SH-SY5Y (cell line): ENCODE measurements at regions not wholly inside any gene's neighbourhood (a gene's known extent, or its start where the extent isn't known, plus 50 kb on each side); places are given as distances from the start of the nearest gene placed in this dataset.

ENCODE experiments used
- GATA2 ChIP-seq: IDR thresholded peaks from 2 replicates; pipeline ENCODE4 v1.6.1; 2011; ENCODE audit warnings: mild to moderate bottlenecking, low read depth, low read length
- GATA3 ChIP-seq: IDR thresholded peaks from 2 replicates; pipeline ENCODE4 v1.6.1; 2011; ENCODE audit warnings: low read depth, mild to moderate bottlenecking, low read length, moderate library complexity

DNA sequence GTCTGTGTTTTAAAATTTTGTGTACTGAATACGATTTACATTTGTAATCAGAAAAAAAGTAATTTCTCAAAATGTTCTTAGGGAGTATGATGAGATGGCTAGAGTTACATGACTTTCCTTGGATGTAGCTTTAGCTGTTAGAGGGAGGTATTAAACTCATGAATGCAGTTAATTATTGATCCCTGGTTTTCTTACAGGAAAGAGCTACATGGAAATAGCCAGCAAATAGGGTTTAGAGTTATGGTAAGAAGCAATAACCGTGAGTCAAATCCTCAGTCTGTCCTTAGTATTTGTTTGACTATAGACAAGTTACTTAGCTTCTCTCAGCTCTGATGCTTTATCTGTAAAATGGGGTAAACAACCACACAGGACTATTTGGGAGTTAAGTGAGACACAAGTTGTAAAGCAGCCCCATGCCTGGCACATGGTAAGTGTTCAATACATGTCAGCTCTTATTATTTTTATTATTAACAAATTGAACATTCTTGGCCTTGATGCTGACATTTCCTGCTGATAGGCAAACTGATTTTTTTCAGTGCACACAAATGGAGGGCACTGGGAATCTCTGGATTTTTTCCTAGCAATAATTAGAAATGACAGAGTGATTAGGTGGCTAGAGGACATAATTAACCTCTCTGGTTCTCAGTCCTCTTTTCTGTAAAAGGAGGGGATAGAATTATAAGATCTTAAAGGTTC, 204.5 kb upstream of the PHYHIPL start:
- TF ChIP-seq GATA2: peak; percentile 62; the same call in 1 of the 2 replicates
- TF ChIP-seq GATA3: no peak; the same call in 1 of the 2 replicates
